SK-N-SH (cell line): ENCODE measurements at regions not wholly inside any gene's neighbourhood (a gene's known extent, or its start where the extent isn't known, plus 50 kb on each side); places are given as distances from the start of the nearest gene placed in this dataset.

Experiments used
- CTCF ChIA-PET: fragments of 300-600, 350-600 bp; formaldehyde crosslinking; extraction: SDS; loops from one replicate; lab custom pipeline; 2021; lab: Yijun Ruan, JAX
- POLR2A ChIA-PET: fragments of 350-600 bp; sonication (Branson Sonifier 250); formaldehyde crosslinking; extraction: SDS; loops from one replicate; lab custom pipeline; 2020; ENCODE audit warnings: antibody characterized with exemption, inconsistent platforms; lab: Yijun Ruan, JAX
- DNase-seq: peaks from one replicate; pipeline ENCODE4 v3.0.0; 2012
- H2AFZ ChIP-seq: fragments of 200-600 bp; sonication (generic); 2 replicates; pipeline ENCODE4 v1.8.1; 2016; ENCODE audit warnings: antibody characterized with exemption, mild to moderate bottlenecking, low read depth
- H3F3A ChIP-seq: fragments of 200-600 bp; sonication (generic); replicated peaks from 2 replicates; pipeline ENCODE3; 2016; ENCODE audit warnings: antibody characterized with exemption, mild to moderate bottlenecking; ENCODE audit not compliant: insufficient read depth
- H3K27ac ChIP-seq, 2 experiments: fragments of 200-500 bp in 1 of 2; fragments of 200-600 bp in 1 of 2; sonication (Bioruptor generic) in 1 of 2; sonication (generic), shearing (Covaris generic) in 1 of 2; 2 replicates each; pipeline versions ENCODE4 v1.5.1 to v1.6.1; 2014 to 2016; ENCODE audit warnings: low read depth in 2 of 2, inconsistent platforms in 1 of 2, low read length in 1 of 2, mild to moderate bottlenecking in 1 of 2, mixed read lengths in 1 of 2
- H3K27me3 ChIP-seq: fragments of 200-600 bp; sonication (generic), shearing (Covaris generic); 2 replicates; pipeline ENCODE4 v1.6.1; 2016; ENCODE audit warnings: mixed run types; ENCODE audit not compliant: insufficient read depth
- H3K36me3 ChIP-seq, 2 experiments: fragments of 200-500 bp in 1 of 2; fragments of 200-600 bp in 1 of 2; sonication (Bioruptor generic) in 1 of 2; sonication (generic) in 1 of 2; replicated peaks in 1 of 2; 2 replicates each; pipeline versions ENCODE3 to v1.5.1; 2014 to 2016; ENCODE audit warnings: low read length in 1 of 2, mild to moderate bottlenecking in 1 of 2; ENCODE audit not compliant: insufficient read depth in 2 of 2, control insufficient read depth in 1 of 2
- H3K4me1 ChIP-seq, 2 experiments: fragments of 200-500 bp in 1 of 2; fragments of 200-600 bp in 1 of 2; sonication (Bioruptor generic) in 1 of 2; sonication (generic), shearing (Covaris generic) in 1 of 2; 2 replicates each; pipeline versions ENCODE4 v1.5.1 to v1.6.1; 2014 to 2016; ENCODE audit warnings: low read depth in 1 of 2, low read length in 1 of 2, mixed run types in 1 of 2; ENCODE audit not compliant: insufficient read depth in 2 of 2, control insufficient read depth in 1 of 2
- H3K4me2 ChIP-seq: fragments of 200-600 bp; sonication (generic), shearing (Covaris generic); 2 replicates; pipeline ENCODE4 v1.6.1; 2017; ENCODE audit warnings: mixed run types
- H3K4me3 ChIP-seq, 2 experiments: fragments of 200-500 bp in 1 of 2; fragments of 200-600 bp in 1 of 2; sonication (Bioruptor generic) in 1 of 2; sonication (generic), shearing (Covaris generic) in 1 of 2; 2 replicates each; pipeline versions ENCODE4 v1.5.1 to v1.8.1; 2014 to 2016; ENCODE audit warnings: low read depth in 2 of 2, inconsistent platforms in 1 of 2, low read length in 1 of 2, mild to moderate bottlenecking in 1 of 2, mixed read lengths in 1 of 2, moderate library complexity in 1 of 2
- H3K79me2 ChIP-seq: fragments of 200-600 bp; sonication (generic); 2 replicates; pipeline ENCODE4 v1.8.1; 2017; ENCODE audit warnings: mild to moderate bottlenecking; ENCODE audit not compliant: insufficient read depth
- H3K9ac ChIP-seq: fragments of 200-600 bp; sonication (generic); 2 replicates; pipeline ENCODE4 v1.6.1; 2017; ENCODE audit warnings: mixed run types
- H3K9me2 ChIP-seq: fragments of 200-600 bp; sonication (generic); 2 replicates; pipeline ENCODE4 v1.6.1; 2017; ENCODE audit warnings: mixed run types
- H3K9me3 ChIP-seq: fragments of 200-600 bp; sonication (generic); 2 replicates; pipeline ENCODE4 v1.6.1; 2017; ENCODE audit warnings: mixed run types, mild to moderate bottlenecking, moderate library complexity
- H4K20me1 ChIP-seq: fragments of 200-600 bp; sonication (generic); 2 replicates; pipeline ENCODE4 v1.6.1; 2017; ENCODE audit warnings: mild to moderate bottlenecking, mixed run types; ENCODE audit not compliant: insufficient read depth
- ELF1 ChIP-seq: IDR thresholded peaks from 2 replicates; pipeline ENCODE4 v1.4.0; 2012
- FOXJ3 ChIP-seq: sonication (generic); formaldehyde crosslinking; IDR thresholded peaks from 2 replicates; pipeline ENCODE4 v1.5.1; 2020; ENCODE audit warnings: mild to moderate bottlenecking, missing genetic modification reagents
- GABPA ChIP-seq: IDR thresholded peaks from 2 replicates; pipeline ENCODE4 v1.4.0; 2012; ENCODE audit warnings: low read depth, mild to moderate bottlenecking
- GATA2 ChIP-seq: sonication (generic); formaldehyde crosslinking; IDR thresholded peaks from 2 replicates; pipeline ENCODE4 v1.5.0; 2020; ENCODE audit warnings: mild to moderate bottlenecking, missing genetic modification reagents
- IRF3 ChIP-seq: fragments of 150-350 bp; IDR thresholded peaks from 2 replicates; pipeline ENCODE4 v1.6.1; 2016; ENCODE audit warnings: mild to moderate bottlenecking, low read depth, low read length
- MXI1 ChIP-seq: IDR thresholded peaks from 2 replicates; pipeline ENCODE4 v1.6.1; 2012; ENCODE audit warnings: mild to moderate bottlenecking, low read depth, low read length, improper control_type of control experiment
- NFIC ChIP-seq: IDR thresholded peaks from 2 replicates; pipeline ENCODE4 v1.4.0; 2012; ENCODE audit warnings: borderline replicate concordance
- RCOR1 ChIP-seq: fragments of 150-350 bp; IDR thresholded peaks from 2 replicates; pipeline ENCODE4 v1.6.1; 2017; ENCODE audit warnings: antibody characterized with exemption, low read length
- REST ChIP-seq: IDR thresholded peaks from 2 replicates; pipeline ENCODE4 v1.6.1; 2012; ENCODE audit warnings: mild to moderate bottlenecking, low read depth, low read length, moderate library complexity
- RFX5 ChIP-seq: IDR thresholded peaks from 2 replicates; pipeline ENCODE4 v1.6.1; 2012; ENCODE audit warnings: mild to moderate bottlenecking, improper control_type of control experiment, low read length
- RXRA ChIP-seq: IDR thresholded peaks from 2 replicates; pipeline ENCODE4 v1.4.0; 2012; ENCODE audit warnings: low read depth, mild to moderate bottlenecking, borderline replicate concordance
- SIN3A ChIP-seq: IDR thresholded peaks from 2 replicates; pipeline ENCODE4 v1.6.1; 2012; ENCODE audit warnings: low read depth, mild to moderate bottlenecking, low read length, moderate library complexity, borderline replicate concordance
- SMC3 ChIP-seq: IDR thresholded peaks from 2 replicates; pipeline ENCODE4 v1.6.1; 2012; ENCODE audit warnings: low read depth, low read length, improper control_type of control experiment
- TCF12 ChIP-seq: IDR thresholded peaks from 2 replicates; pipeline ENCODE4 v1.4.0; 2012
- USF2 ChIP-seq: fragments of 150-350 bp; IDR thresholded peaks from 2 replicates; pipeline ENCODE4 v1.6.1; 2017; ENCODE audit warnings: antibody characterized with exemption, low read length, low read depth, borderline replicate concordance
- YY1 ChIP-seq: IDR thresholded peaks from 2 replicates; pipeline ENCODE4 v1.4.0; 2012; ENCODE audit warnings: low read depth, mild to moderate bottlenecking
- ZBTB33 ChIP-seq: IDR thresholded peaks from 2 replicates; pipeline ENCODE4 v1.4.0; 2012; ENCODE audit warnings: low read depth, borderline replicate concordance
- WGBS: methylation state at CpG from one replicate; pipeline ENCODE4 v1.1.6; 2017; ENCODE audit warnings: low lambda C conversion rate; 5-methylcytosine and 5-hydroxymethylcytosine counted together
- TF ChIP-seq, protein P1 (sequence below): fragments of 200-600 bp; sonication (generic); IDR thresholded peaks from 2 replicates; pipeline ENCODE4 v1.6.1; 2017; ENCODE audit warnings: antibody characterized with exemption, mild to moderate bottlenecking, moderate library complexity

DNA sequence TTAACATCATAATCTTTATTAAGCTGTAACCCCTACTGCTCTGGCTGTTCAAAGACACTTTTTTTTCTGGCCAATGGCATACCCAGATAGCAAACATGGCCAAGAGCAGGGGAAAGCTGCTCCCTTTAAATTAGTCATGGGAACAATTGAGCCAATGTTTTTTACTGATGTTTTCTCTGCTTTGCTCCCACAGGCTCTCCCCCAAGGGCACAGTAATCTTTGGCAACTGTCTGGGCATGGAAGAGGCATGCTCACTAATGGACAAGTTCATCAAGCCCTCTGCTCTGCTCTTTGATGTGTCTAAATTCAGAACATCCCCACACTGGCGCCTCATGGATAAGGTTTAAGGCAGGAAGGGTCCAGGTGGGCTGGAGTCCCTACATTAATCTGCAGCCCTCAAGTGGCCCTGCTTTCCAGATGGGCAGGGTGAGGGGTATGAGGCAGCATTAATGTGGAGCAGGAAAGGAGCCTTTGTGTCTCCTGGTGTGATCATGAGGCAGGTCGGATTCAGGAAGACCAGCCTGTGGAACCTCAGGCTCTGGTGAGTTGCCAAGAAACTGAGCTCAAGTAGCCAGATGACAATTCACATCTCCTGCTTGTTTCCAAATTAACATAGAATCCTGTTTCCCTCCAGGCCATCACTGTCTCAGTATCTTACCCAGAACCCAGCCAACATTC is 227.0 kb upstream of the CST7 start:
- H3K4me1 ChIP-seq: no peaks in the 10 kb centered on the region; a peak in 1 of 4 replicates
- H4K20me1 ChIP-seq: no peaks in the 10 kb centered on the region
- H3K4me3 ChIP-seq: no peak overlapping the region
- H3K9me3 ChIP-seq: no peaks in the 10 kb centered on the region
- no CpG with 5 or more reads among the region's 2 CpGs for WGBS
- TF ChIP-seq RXRA (no peak), RCOR1 (no peak), SIN3A (no peak), GABPA (no peak), REST (no peak)
- H3K9ac ChIP-seq: no peak overlapping the region
- no peak overlapping the region for H2AFZ ChIP-seq
- no peak for DNase-seq
- H3F3A ChIP-seq: no peaks in the 10 kb centered on the region
- H3K9me2 ChIP-seq: no peaks in the 10 kb centered on the region
- ChIA-PET POLR2A (no interaction called here), CTCF (no interaction called here)
- H3K27ac ChIP-seq: no peak overlapping the region
- no peaks in the 10 kb centered on the region; the same call in 1 of the 2 replicates for H3K27me3 ChIP-seq
- no peaks in the 10 kb centered on the region for H3K36me3 ChIP-seq
- no peak overlapping the region for H3K4me2 ChIP-seq
- no peaks in the 10 kb centered on the region for H3K79me2 ChIP-seq

GRCh38 chr20:24722586-24722985 is 226.5 kb upstream of the CST7 start:
- Histone ChIP-seq H3K9me2 (no peaks in the 10 kb centered on the region), H2AFZ (no peak overlapping the region), H3F3A (no peaks in the 10 kb centered on the region), H3K9me3 (no peaks in the 10 kb centered on the region), H3K36me3 (no peaks in the 10 kb centered on the region), H3K4me1 (no peaks in the 10 kb centered on the region; a peak in 1 of 4 replicates), H3K27ac (no peak overlapping the region), H4K20me1 (no peaks in the 10 kb centered on the region), H3K9ac (no peak overlapping the region), H3K27me3 (no peaks in the 10 kb centered on the region; the same call in 1 of the 2 replicates), H3K4me2 (no peak overlapping the region), H3K4me3 (no peak overlapping the region), H3K79me2 (no peaks in the 10 kb centered on the region)
- DNase-seq: no peak
- ChIA-PET CTCF (no interaction called here), POLR2A (no interaction called here)
- WGBS: 50% methylated on average over 1 of the region's 1 CpG
- TF ChIP-seq USF2 (no peak), IRF3 (no peak), FOXJ3 (CRISPR knock-in tag) (no peak), RCOR1 (no peak), RFX5 (no peak), GATA2 (CRISPR knock-in tag) (no peak), ELF1 (no peak), SIN3A (no peak), NFIC (no peak), YY1 (no peak), SMC3 (no peak), ZBTB33 (no peak), MXI1 (no peak), TCF12 (no peak)
- TF ChIP-seq, protein P1, sequence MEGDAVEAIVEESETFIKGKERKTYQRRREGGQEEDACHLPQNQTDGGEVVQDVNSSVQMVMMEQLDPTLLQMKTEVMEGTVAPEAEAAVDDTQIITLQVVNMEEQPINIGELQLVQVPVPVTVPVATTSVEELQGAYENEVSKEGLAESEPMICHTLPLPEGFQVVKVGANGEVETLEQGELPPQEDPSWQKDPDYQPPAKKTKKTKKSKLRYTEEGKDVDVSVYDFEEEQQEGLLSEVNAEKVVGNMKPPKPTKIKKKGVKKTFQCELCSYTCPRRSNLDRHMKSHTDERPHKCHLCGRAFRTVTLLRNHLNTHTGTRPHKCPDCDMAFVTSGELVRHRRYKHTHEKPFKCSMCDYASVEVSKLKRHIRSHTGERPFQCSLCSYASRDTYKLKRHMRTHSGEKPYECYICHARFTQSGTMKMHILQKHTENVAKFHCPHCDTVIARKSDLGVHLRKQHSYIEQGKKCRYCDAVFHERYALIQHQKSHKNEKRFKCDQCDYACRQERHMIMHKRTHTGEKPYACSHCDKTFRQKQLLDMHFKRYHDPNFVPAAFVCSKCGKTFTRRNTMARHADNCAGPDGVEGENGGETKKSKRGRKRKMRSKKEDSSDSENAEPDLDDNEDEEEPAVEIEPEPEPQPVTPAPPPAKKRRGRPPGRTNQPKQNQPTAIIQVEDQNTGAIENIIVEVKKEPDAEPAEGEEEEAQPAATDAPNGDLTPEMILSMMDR: no peak
